C4-2B (cell line): ENCODE measurements at regions not wholly inside any gene's neighbourhood (a gene's known extent, or its start where the extent isn't known, plus 50 kb on each side); places are given as distances from the start of the nearest gene placed in this dataset.
"Not testable (repeated sequence)": the region's sequence is repeated elsewhere in the genome, so short reads cannot be mapped to it uniquely, and the experiment has no call there.

Experiments
- ZFX ChIP-seq: fragments of 450-650 bp; IDR thresholded peaks from 2 replicates; pipeline ENCODE4 v1.6.1; 2017
- TF ChIP-seq, protein P1 (sequence below): fragments of 450-650 bp; conservative IDR thresholded peaks from 2 replicates; pipeline ENCODE4 v1.5.1; 2017; ENCODE audit warnings: mild to moderate bottlenecking

DNA sequence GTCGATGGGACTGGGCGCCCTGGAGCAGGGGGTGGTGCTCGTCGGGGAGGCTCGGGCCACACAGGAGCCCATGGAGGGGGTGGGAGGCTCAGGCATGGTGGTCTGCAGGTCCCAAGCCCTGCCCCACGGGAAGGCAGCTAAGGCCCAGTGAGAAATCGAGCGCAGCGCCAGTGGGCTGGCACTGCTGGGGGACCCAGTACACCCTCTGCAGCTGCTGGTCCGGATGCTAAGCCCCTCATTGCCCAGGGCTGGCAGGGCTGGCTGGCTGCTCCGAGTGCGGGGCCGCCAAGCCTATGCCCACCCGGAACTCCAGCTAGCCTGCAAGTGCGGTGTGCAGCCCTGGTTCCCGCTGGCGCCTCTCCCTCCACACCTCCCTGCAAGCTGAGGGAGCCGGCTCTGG lies 249.3 kb downstream of the USP46 start:
- TF ChIP-seq, protein P1, sequence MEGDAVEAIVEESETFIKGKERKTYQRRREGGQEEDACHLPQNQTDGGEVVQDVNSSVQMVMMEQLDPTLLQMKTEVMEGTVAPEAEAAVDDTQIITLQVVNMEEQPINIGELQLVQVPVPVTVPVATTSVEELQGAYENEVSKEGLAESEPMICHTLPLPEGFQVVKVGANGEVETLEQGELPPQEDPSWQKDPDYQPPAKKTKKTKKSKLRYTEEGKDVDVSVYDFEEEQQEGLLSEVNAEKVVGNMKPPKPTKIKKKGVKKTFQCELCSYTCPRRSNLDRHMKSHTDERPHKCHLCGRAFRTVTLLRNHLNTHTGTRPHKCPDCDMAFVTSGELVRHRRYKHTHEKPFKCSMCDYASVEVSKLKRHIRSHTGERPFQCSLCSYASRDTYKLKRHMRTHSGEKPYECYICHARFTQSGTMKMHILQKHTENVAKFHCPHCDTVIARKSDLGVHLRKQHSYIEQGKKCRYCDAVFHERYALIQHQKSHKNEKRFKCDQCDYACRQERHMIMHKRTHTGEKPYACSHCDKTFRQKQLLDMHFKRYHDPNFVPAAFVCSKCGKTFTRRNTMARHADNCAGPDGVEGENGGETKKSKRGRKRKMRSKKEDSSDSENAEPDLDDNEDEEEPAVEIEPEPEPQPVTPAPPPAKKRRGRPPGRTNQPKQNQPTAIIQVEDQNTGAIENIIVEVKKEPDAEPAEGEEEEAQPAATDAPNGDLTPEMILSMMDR = not testable (repeated sequence)
- TF ChIP-seq ZFX = not testable (repeated sequence)
